Right ventricle myocardium superior (tissue), 1 donor: ENCODE measurements at regions not wholly inside any gene's neighbourhood (a gene's known extent, or its start where the extent isn't known, plus 50 kb on each side); places are given as distances from the start of the nearest gene placed in this dataset.

Experiments used
- ATAC-seq: fragments of 200-7000 bp; cut with Tn5 transposase; one replicate; pipeline ENCODE4 v1.9.1; 2020; ENCODE audit warnings: mild to moderate bottlenecking; ENCODE audit not compliant: poor library complexity
- DNase-seq: peaks from one replicate; pipeline ENCODE4 v3.0.0-alpha.2; 2020
- intact Hi-C: fragments of 100-400 bp; cut with DNase I; formaldehyde crosslinking; loops from one replicate; pipeline ENCODE4 v1.11.2; 2022
- donor health status: DM: no; HTN: yes; CAD: no; lungs with severe emphysema.

DNA sequence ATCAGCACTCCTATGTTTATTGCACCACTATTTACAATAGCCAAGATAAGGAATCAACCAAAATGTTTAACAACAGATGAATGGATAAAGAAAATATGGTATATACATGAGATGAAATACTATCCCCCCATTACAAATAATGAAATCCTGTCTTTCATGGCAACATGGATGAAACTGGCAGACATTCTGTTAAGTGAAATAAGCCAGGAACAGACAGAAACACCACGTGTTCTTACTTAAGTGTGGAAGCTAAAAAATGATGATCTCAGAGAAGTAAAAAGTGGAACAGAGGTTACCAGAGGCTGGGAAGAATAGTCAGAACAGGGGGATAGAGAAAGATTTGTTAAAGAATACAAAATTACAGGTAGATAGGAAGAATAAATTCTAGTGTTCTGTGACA is 113.7 kb upstream of the MDM1 start:
- DNase-seq (no peak), ATAC-seq (no peak)
- intact Hi-C loops: no loop called here

DNA sequence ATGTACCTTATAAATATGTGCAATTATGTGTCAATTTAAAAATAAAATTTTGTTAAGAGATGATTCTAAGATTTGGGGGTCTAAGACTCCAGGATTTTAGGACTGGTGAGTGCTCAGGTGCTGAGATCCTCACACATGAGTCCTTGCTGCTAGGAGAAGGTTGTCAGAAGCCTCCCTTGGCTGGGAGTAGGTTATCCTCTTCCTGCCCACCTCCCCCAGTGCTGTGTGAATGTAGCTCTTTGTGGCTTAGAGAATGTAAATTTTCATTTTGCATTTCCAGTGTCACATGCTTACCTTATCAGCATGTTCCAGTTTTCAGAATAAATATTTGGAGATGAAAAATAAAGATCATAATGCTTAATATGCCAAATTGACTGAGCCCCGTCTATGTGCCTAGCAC is 114.2 kb upstream of the MDM1 start:
- intact Hi-C loops: no loop called here

DNA sequence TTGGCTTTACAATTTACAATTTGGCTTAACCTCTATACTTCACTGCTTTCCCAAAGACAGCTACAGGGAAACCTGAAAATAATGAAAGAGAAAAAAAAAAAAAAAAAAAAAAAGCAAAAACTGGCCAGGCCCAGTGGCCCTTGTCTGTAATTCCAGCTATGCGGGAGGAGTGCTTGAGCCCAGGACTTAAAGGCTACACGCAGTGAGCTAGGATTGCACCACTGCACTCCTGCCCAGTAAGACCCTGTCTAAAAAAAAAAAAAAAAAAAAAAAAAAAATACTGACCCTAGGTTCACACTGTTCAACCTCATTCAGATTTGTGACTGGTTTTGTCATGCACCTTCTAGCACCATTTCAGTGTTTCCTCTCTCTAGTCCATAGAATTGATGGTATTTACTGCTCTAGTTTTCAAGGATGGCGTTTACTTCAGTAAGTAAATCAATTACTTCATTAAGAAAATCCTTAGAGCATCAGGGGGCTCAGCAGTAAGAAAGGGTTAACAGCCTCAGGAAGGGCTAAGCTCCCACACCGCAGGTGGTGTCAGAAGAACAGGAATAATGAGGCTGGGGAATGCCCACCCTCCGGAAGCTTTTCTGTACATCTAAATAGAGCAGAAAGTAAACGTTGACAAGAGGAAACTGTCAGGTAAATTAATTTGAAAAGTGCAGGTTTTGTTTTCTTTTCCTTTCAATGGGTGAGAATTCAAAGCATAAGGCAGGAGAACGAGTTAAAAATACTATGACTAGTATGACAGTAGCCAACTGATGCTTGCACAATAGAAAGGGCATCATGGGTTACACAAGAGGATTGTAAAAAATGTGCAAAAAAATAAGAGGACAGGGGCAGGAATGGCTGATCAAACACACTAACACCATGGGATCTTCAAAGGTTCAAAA is 115.0 kb upstream of the MDM1 start:
- no peak for ATAC-seq
- DNase-seq: no peak
- intact Hi-C loops: no loop called here

More for the DNA sequence above, 114.2 kb upstream of the MDM1 start:
- DNase-seq (no peak), ATAC-seq (no peak)

DNA sequence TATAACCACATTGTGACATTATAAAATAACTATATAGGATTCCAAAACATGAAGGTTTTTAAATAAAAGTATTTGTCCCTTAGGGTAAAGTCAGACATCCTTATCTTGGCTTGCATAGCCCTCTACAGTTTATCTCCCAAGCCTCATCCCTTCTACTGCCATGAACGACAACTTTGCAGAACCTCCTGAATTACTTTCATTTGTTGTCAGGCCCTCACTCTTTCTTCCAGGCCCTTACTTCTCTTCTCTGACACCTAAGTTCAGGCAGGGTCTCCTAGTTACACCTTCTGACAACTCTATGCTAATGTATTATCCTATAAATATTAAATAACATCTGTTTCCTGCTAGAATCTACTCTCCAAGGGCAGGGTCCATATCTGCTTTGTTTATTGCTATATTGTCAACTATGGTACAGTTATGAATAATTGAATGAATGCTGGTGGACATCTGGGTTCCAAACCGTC is 115.7 kb upstream of the MDM1 start:
- intact Hi-C loops: no loop called here
- DNase-seq: no peak
- no peak for ATAC-seq

DNA sequence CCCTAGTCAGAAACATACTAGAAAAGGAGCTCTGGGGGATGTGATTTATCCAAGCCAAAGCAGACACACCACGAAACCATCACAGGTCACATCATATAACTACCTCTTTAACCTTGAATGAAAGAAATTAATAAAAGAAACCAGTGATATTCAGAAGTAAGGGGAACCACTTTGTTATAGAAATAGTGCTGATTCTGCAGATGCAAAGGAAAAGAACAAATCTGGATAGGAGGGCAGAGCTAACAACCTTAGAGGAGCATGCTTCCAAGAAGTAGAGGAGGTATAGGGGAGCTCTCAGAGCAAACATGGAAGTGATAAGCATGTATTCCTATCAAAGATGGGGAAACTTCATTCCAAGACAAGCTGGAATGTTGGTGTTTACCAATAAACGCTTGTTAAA is 117.0 kb upstream of the MDM1 start:
- intact Hi-C loops: no loop called here
- DNase-seq (no peak), ATAC-seq (no peak)

DNA sequence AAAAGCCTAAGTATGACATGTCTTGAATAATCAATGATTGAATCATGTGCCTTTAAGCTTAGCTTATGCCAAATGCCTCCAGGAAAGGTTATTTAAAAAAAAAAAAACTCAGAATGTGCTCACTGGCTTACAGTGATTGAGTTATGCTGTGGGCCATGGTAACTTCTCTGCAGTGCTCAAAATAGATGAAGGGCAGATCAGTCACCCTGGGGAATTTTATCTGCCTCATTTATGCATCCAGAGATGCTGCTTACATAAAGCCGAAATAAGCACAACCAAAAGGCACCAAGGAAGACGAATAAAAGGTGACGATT is 118.7 kb upstream of the MDM1 start:
- no peak for DNase-seq
- peak; percentile 60 for ATAC-seq
- intact Hi-C loops: no loop called here

DNA sequence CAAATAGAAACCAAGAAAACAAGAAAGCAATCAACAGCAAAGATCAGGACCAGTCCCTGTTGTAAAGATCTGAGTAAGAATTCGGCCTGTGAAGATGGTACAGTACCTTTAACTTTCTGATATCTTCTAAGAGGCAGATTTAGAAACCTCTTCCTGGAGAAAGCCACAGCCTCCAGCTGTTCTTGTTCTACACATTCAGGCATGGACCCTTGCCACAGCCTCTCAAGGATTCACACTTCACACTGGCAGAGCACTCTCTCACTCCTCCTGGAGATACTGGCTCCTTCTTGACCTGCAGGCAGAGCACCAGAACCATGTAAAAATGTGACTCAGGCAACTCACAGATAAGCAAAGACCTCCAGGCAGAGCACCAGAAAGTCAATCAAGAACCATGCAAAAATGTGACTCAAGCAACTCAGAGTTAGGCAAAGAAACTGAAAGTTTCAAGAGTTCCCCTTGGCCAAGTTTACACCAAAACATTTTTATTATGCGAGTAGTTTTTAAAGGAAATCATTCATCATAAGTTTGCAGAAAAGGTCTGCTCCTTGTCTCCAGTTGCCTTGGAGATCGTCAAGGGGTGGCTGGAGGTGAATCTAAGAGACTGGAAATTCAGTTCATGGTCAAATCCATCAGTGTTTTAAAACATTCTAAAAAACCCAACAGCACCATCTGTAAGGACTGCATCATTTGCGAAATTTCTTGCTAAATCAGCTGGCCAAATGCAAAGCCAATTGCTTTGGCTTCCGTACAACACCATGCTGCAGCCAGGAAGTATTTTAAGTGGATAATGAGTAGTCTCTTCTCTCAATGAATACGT is 119.3 kb upstream of the MDM1 start:
- peak; percentile 43 for DNase-seq
- peak; percentile 85 for ATAC-seq
- intact Hi-C loops: no loop called here

DNA sequence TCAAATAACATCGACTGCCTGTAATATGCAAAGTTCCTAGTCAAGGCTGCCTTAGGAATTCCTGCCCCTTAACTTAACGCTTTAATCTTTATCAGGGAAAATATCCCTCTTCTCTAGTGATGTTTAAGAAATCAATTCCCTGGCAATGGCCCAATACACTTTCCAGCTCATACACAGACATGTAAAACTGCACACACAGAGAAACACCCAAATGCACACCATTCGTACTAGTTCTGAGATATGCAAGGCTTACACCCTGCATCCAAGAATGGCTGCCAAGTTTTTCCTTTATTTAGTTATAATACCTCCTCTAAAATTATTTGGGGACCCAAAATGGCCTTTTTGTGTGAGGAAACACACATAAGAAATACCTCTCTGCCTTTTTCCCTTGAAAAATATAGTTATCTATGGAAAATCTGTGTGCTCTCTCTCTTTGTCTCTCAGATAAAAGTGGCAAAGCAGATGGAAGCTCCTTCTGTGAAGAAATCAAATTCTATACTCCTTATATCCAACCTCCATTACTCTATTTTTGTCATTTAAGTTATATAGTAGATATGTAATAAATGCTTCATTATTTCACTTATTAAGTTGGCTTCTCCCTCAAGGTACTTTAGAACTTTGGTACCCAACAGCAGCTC is 120.0 kb upstream of the MDM1 start:
- no peak for DNase-seq
- intact Hi-C loops: no loop called here
- peak; percentile 11 for ATAC-seq

DNA sequence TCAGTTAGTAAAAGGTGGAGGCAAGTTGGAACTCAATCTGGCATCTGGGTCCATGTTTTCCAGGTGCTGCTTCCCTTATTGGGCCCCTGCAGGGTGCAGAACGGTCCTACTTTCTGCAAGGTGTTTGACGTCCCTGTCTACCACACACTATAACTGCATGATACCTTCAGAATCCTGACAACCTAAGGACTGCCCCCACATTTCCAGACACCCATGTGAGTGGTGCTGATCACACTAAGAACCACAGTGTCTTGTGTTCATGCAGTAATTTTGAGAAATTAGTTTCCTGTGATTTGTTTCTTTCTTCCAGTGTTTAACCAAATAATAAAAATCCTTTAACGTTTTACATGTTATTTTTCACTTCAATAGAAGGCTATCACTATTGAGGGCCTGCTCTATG is 121.1 kb upstream of the MDM1 start:
- ATAC-seq (no peak), DNase-seq (no peak)
- intact Hi-C loops: no loop called here

DNA sequence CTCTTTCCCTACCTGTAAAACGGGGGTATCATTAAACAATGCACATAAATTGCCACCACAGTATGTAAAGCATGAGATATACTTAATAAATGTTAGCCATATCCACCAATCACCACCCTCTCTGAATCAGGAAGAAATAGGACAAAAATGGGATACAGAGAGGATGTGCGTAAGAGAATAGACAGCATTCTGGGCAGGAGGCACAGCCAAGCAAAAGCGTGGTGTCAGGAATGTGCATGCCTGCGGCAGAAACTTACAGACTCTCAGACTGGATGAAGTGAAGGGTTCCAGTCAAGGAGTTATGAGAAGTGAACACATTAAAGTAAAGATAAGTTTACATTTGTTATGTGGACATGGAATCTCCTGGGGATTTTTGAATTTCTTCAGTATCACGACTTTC is 121.7 kb upstream of the MDM1 start:
- no peak for ATAC-seq
- no peak for DNase-seq
- intact Hi-C loops: no loop called here

DNA sequence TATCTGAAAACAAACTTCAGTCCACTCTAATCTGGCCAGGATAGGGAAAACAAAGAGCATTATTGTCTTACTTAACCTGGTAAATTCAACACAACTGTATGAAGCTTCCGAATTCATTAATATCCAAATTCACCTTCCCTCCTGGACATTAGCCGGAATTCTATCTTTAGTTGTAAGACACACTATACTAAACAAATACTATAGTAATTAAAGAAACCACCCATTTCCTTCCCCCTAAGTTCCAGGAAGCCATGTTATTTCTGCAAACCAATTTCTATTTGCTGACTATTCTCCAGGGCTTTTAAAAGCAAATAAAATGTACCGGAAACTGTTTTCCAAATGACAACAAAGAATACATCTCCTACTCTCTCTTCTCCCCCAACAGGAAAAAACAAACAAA is 122.7 kb upstream of the MDM1 start:
- ATAC-seq (no peak), DNase-seq (no peak)
- intact Hi-C loops: no loop called here

DNA sequence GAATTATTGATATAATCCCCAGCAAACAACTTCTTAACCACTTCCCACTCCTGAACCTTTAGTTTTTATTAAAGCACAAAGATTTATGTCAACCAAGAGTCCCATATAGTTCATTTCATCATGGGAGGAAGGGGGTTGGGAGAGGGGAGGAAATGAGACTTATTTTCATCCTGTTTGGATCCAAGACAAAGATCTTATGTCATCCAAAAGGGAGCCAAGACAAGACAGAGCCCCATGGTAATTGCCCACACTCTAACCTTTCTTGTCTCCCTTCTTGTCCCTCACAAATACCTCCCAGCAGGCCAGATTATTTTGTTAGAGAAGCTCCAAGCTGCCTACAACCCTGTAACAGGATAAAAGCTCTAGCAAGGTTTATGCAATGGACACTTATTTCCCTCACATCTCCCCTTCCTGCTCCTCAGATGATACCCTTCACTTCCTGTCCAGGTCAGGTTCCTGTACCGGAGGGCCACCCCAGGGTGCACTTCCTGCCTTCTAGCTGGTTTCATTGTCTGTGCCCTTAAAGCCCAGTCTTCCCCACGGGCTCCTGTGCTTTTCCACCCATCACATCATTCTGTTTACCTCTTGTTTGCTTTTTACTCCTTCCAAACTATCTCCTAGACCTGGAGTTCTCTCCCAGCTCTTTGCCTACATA is 123.7 kb upstream of the MDM1 start:
- intact Hi-C loops: no loop called here
- no peak for DNase-seq
- ATAC-seq: no peak

DNA sequence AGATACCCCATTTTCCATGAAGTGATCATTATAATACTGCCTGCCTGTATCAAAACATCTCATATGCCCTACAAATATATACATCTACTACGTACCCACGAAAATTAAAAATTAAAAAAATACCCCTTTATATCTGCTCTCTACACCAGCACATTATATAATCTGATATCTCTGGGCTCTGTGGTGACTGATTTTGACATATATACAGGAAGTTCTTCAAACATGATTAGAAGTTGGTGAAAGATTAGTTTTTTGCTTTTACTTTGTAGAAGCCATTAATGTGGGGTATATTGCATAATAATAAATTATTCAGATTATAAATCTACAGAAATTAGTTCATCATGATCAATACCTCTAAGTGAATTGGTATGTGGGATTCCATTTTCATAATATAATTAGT is 126.7 kb upstream of the MDM1 start:
- ATAC-seq (no peak), DNase-seq (no peak)
- intact Hi-C loops: no loop called here

DNA sequence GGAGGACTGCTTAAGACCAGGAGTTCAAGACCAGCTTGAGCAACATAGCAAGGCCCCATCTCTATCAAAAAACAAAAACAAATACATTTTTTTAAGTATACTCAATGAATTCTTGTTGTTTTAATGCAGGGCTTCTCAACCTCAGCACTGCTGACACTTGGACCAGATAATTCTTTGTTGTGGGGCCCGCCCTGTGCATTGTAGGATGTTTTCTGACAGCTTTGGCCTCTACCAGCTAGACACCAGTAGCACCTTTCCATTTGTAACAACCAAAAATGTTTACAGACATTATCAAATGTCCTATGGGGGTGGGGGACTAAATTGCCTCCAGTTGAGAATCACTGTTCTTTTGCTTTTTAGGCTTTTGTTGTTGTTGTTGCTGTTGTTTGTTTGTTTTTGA is 128.1 kb upstream of the MDM1 start:
- ATAC-seq (no peak), DNase-seq (no peak)
- intact Hi-C loops: no loop called here

DNA sequence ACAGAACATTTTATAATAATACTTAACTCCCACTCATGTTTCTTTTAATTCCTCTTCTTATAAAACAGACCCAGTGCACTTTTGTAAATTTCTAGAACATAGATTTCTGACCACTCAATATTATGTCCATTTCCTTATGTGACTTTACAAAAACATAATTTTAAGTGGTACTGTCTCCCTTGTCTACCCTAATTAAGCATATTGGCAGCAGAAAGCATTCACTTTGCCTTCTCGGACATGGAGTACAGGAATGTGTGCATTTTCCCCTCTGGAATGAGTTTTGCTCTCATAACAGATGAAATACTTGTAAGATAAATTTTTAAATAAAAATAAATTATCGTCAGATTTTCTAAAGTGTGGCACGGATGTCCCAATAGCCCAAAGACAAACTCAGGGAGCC is 129.5 kb upstream of the MDM1 start:
- ATAC-seq: no peak
- intact Hi-C loops: no loop called here

DNA sequence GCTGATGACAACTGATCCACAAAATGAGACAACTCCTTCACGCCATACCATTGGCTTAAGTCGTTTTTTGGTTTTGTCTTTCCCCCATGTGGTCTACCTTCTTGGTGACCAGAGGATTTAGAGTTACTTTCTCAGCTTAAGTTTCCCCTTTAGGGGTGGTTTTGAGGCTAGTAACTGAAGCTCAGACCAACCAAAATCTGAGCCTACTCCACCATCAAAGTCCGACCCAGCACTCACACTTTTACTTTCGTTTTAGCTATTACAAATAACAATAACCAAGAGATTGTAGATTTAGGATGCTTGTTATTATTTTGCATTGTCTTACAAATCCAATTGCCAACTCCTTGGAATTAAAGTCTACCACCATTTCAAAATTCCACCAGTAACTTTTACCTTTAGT is 130.6 kb upstream of the MDM1 start:
- ATAC-seq: no peak
- no peak for DNase-seq
- intact Hi-C loops: no loop called here

More for the DNA sequence above, 129.5 kb upstream of the MDM1 start:
- DNase-seq: no peak

DNA sequence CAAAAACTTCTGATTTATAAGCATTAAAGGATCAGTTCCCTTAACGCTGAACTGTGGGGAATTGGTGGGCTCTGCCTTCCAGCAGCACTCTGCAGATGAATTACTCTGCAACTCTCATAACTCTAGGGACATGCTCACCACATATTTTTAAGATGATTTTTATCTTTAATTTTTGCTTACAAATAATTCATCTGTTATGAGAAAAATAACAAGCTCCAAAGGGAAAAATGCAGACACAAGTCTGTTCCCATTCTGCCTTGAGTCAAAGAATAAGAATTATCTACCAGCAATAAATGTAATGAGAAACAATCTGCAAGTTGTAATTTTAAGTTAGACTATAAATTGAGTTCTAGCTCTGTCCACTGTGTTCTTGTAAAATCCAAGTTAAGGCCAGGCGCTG is 133.1 kb upstream of the MDM1 start:
- ATAC-seq: no peak

DNA sequence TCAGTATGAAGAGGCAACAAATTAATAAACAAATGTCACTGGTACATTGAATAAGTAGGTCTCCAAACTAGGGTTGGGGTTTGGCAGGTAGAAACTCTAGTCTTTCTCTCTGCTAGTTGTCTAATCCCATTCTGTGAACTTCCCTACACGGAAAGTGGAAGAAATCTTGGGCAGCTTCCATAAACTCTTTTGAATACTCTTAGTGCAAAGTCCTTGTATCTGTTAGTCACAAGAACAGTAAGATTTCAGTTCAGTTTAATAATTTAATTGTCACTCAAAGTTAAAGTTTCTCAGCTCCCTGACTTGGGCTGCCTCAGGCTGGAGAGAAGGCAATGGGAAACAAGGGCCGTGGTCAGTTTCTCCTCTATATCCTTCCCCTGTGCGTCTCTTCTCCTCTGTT is 135.4 kb upstream of the MDM1 start:
- no peak for DNase-seq
- intact Hi-C loops: no loop called here
- no peak for ATAC-seq

More for the DNA sequence above, 133.1 kb upstream of the MDM1 start:
- intact Hi-C loops: no loop called here
- no peak for DNase-seq

DNA sequence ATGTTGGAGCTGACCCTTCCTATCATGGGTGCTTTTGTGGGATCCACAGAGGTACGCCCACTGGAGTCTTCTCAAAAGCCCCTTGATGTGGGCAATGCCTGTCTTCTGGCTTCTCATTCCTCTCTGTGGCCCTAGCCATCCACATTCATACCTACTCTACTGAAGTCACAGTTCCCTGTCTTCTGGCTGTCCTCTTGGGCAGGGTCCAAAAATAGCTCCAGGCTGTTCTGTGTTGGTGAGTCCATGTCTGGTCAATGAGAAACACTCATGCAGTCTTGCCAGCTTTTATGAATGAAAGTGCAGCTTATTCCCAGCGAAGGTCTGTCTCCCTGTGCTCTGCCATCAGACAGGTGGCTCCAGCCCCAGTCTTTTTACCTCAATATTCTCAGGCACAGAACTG is 135.9 kb upstream of the MDM1 start:
- DNase-seq (no peak), ATAC-seq (peak; percentile 82)
- intact Hi-C loops: no loop called here
